IPS-NIHi11 (cell line): ENCODE measurements at regions not wholly inside any gene's neighbourhood (a gene's known extent, or its start where the extent isn't known, plus 50 kb on each side); places are given as distances from the start of the nearest gene placed in this dataset.
"Not testable (repeated sequence)": the region's sequence is repeated elsewhere in the genome, so short reads cannot be mapped to it uniquely, and the experiment has no call there.

ENCODE experiments used
- DNase-seq: peaks from one replicate; pipeline ENCODE4 v3.0.0; 2012; ENCODE audit warnings: mixed read lengths, low spot score

- no peak for DNase-seq
Measured at GRCh38 chrX:9271789-9272525, 192.9 kb upstream of the TBL1X start.

GRCh38 chrX:9273744-9274143 lies 191.1 kb upstream of the TBL1X start:
- DNase-seq = no peak

- no peak for DNase-seq
Measured at GRCh38 chrX:9278475-9279233, 186.2 kb upstream of the TBL1X start.

GRCh38 chrX:9279234-9279544 lies 185.7 kb upstream of the TBL1X start:
- DNase-seq = no peak

- DNase-seq = no peak
Measured at GRCh38 chrX:9280831-9281230, 184.0 kb upstream of the TBL1X start.

- DNase-seq = no peak
Measured at GRCh38 chrX:9282325-9282724, 182.5 kb upstream of the TBL1X start.

- no peak for DNase-seq
Measured at GRCh38 chrX:9285342-9285771, 179.5 kb upstream of the TBL1X start.

- DNase-seq = no peak
Measured at GRCh38 chrX:9286234-9286633, 178.6 kb upstream of the TBL1X start.

GRCh38 chrX:9291629-9292028 lies 173.2 kb upstream of the TBL1X start:
- DNase-seq = peak; percentile 65

- peak; percentile 32 for DNase-seq
Measured at GRCh38 chrX:9293051-9293496, 171.8 kb upstream of the TBL1X start.

- no peak for DNase-seq
Measured at GRCh38 chrX:9293903-9294302, 171.0 kb upstream of the TBL1X start.

- no peak for DNase-seq
Measured at GRCh38 chrX:9295551-9295950, 169.3 kb upstream of the TBL1X start.

GRCh38 chrX:9298221-9298620 lies 166.6 kb upstream of the TBL1X start:
- DNase-seq = no peak

GRCh38 chrX:9299681-9300080 lies 165.2 kb upstream of the TBL1X start:
- DNase-seq = not testable (repeated sequence)

GRCh38 chrX:9301836-9302235 lies 163.0 kb upstream of the TBL1X start:
- DNase-seq = no peak

GRCh38 chrX:9302381-9302780 lies 162.5 kb upstream of the TBL1X start:
- no peak for DNase-seq

GRCh38 chrX:9308426-9308825 lies 156.4 kb upstream of the TBL1X start:
- DNase-seq = no peak

- no peak for DNase-seq
Measured at GRCh38 chrX:9310616-9311015, 154.2 kb upstream of the TBL1X start.

GRCh38 chrX:9311421-9312160 lies 153.3 kb upstream of the TBL1X start:
- no peak for DNase-seq

- peak; percentile 46 for DNase-seq
Measured at GRCh38 chrX:9312922-9313867, 151.7 kb upstream of the TBL1X start.

- no peak for DNase-seq
Measured at GRCh38 chrX:9315086-9315485, 149.8 kb upstream of the TBL1X start.

GRCh38 chrX:9316096-9316495 lies 148.8 kb upstream of the TBL1X start:
- DNase-seq = no peak
